Progenitor cell of endocrine pancreas (in vitro differentiated cells): ENCODE measurements at regions not wholly inside any gene's neighbourhood (a gene's known extent, or its start where the extent isn't known, plus 50 kb on each side); places are given as distances from the start of the nearest gene placed in this dataset.

Source experiments
- DNase-seq: peaks from one replicate; pipeline ENCODE4 v3.0.0; 2021; ENCODE audit warnings: low spot score; ENCODE audit not compliant: unreplicated experiment
- H3K27ac Mint-ChIP-seq: 2 replicates; pipeline ENCODE4 v1.8.0; 2021; ENCODE audit warnings: mild to moderate bottlenecking, moderate library complexity, mixed read lengths
- H3K27me3 Mint-ChIP-seq: 2 replicates; pipeline ENCODE4 v1.8.0; 2021; ENCODE audit warnings: mixed read lengths
- H3K36me3 Mint-ChIP-seq: 2 replicates; pipeline ENCODE4 v1.8.0; 2022; ENCODE audit warnings: mixed read lengths; ENCODE audit not compliant: insufficient read depth
- H3K4me1 Mint-ChIP-seq: 2 replicates; pipeline ENCODE4 v1.8.0; 2021; ENCODE audit warnings: low read depth, mixed read lengths
- H3K4me3 Mint-ChIP-seq: 2 replicates; pipeline ENCODE4 v1.8.0; 2021; ENCODE audit warnings: low read depth, mild to moderate bottlenecking, moderate library complexity, mixed read lengths
- H3K9me3 Mint-ChIP-seq: 2 replicates; pipeline ENCODE4 v1.8.0; 2021; ENCODE audit warnings: low read depth, mixed read lengths
- CTCF ChIP-seq: fragments of 200-600 bp; sonication (generic); IDR thresholded peaks from one replicate; pipeline ENCODE4 v1.5.0; 2021; ENCODE audit warnings: antibody characterized with exemption, mild to moderate bottlenecking; ENCODE audit not compliant: unreplicated experiment

GRCh38 chr3:66723231-66723630, 222.4 kb upstream of the LRIG1 start:
- no peak for TF ChIP-seq CTCF
- Mint-ChIP-seq H3K27me3 (peaks cover 3% of the 10 kb centered on the region), H3K36me3 (no peaks in the 10 kb centered on the region), H3K27ac (no peak overlapping the region), H3K4me1 (peaks cover 1% of the 10 kb centered on the region), H3K9me3 (no peaks in the 10 kb centered on the region), H3K4me3 (no peak overlapping the region)
- DNase-seq, result no peak

GRCh38 chr3:66729687-66730393, 229.0 kb upstream of the LRIG1 start:
- Mint-ChIP-seq H3K4me3 (no peak overlapping the region), H3K4me1 (no peaks in the 10 kb centered on the region), H3K27ac (no peak overlapping the region), H3K9me3 (no peaks in the 10 kb centered on the region), H3K36me3 (no peaks in the 10 kb centered on the region), H3K27me3 (peaks cover 12% of the 10 kb centered on the region)
- DNase-seq, result no peak
- TF ChIP-seq CTCF, result no peak

GRCh38 chr3:66738625-66739365, 238.0 kb upstream of the LRIG1 start:
- no peak for DNase-seq
- Mint-ChIP-seq H3K27me3 (peaks cover 10% of the 10 kb centered on the region), H3K9me3 (no peaks in the 10 kb centered on the region), H3K4me3 (no peak overlapping the region), H3K4me1 (no peaks in the 10 kb centered on the region), H3K36me3 (no peaks in the 10 kb centered on the region), H3K27ac (no peak overlapping the region)
- TF ChIP-seq CTCF, result no peak

- Mint-ChIP-seq H3K36me3 (no peaks in the 10 kb centered on the region), H3K4me1 (no peaks in the 10 kb centered on the region), H3K27me3 (peaks cover 10% of the 10 kb centered on the region), H3K27ac (peak overlapping the region; percentile 67), H3K9me3 (no peaks in the 10 kb centered on the region), H3K4me3 (no peak overlapping the region)
- TF ChIP-seq CTCF, result no peak
- no peak for DNase-seq
Observed at GRCh38 chr3:66740260-66740659, 239.4 kb upstream of the LRIG1 start.

GRCh38 chr3:66744521-66744920, 243.7 kb upstream of the LRIG1 start:
- Mint-ChIP-seq H3K27ac (no peak overlapping the region), H3K27me3 (peaks cover 11% of the 10 kb centered on the region), H3K4me1 (no peaks in the 10 kb centered on the region), H3K4me3 (no peak overlapping the region), H3K9me3 (no peaks in the 10 kb centered on the region), H3K36me3 (no peaks in the 10 kb centered on the region)
- no peak for DNase-seq
- TF ChIP-seq CTCF, result no peak
